GM18502 (cell line): ENCODE measurements at regions not wholly inside any gene's neighbourhood (a gene's known extent, or its start where the extent isn't known, plus 50 kb on each side); places are given as distances from the start of the nearest gene placed in this dataset.
A peak's percentile ranks its signal among the peaks of the same experiment; 100 is the strongest.

Source experiments
- ATAC-seq: cut with Tn5 transposase; IDR thresholded peaks from one replicate; pipeline ENCODE4 v1.9.1; 2021; ENCODE audit warnings: mild to moderate bottlenecking; ENCODE audit not compliant: unreplicated experiment, poor library complexity

DNA sequence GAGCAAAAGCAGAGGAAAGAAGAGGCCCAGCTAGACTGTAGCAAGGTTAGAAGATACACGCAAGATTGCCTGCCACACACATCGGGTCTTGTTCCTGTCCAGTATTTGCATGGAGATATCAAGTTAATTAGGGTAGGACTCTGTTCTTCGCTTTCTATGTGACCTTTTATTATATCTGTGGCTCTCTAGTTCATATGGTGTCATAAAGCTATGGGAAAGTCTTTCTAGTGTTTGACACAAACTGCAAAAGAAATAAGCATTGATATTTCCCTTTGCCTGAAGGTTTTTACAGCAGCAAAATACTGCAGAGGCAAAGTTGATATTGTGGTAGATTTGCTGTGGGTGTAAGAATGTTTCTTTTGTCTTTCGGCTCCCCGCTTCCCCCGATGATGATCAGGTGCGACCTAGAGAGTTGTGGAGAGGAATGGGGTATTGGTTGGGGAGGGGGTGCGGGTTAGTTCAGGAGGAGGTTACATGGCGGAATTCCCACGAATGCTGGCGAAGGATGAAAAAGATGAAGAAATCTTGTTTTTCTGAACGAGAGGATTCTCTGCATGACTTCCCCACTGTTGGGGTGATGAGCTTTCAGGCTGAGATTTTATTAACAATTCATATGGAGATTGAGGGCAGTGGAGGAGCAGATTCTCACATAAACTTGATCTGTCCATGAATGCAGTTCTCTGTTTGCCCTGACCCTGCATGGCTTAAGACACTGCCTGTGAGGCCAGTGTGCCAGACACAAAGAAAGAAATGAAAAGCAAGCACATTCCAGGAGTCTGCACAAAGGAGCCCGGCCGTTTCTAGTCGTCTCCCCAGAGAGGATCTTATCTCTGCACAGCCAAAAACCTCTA is 550.2 kb downstream of the USP25 start:
- no peak for ATAC-seq

DNA sequence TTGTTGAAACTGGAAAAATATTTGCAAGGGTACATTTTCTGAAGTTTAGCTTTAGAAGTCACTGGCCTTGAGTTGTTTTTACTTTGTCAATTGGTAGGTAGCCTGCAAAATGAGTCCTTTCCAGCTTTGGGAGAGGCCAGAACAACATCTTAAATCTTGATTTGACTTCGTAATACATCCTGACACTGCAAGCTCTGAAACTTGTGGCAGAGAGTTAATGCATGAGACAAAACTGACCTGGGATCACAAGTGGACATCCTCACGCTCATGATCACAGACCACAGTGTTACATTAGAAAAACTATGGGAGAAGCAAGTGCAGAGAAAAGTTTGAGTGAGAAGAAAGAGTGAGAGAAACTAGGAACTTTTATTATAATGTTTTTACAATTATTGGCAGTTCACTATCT is 550.9 kb downstream of the USP25 start:
- ATAC-seq: no peak

DNA sequence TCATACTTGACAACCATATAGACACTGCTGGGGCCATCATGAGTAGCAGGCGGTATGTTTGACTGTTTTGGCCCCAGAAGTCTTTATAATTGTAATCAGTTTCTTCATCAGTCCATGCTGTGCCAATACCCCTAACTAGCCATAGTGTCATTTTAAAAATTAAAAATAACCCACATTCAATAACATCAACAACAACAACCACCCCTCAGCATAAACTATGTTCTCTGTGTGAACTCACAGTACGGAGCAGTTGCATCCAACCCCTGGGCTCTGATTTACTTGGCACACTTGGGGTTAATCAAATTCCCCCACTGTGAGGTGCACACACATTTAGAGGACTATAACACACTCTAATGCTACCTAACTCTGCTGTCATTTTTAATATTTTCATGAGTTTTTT is 553.7 kb downstream of the USP25 start:
- ATAC-seq: no peak

DNA sequence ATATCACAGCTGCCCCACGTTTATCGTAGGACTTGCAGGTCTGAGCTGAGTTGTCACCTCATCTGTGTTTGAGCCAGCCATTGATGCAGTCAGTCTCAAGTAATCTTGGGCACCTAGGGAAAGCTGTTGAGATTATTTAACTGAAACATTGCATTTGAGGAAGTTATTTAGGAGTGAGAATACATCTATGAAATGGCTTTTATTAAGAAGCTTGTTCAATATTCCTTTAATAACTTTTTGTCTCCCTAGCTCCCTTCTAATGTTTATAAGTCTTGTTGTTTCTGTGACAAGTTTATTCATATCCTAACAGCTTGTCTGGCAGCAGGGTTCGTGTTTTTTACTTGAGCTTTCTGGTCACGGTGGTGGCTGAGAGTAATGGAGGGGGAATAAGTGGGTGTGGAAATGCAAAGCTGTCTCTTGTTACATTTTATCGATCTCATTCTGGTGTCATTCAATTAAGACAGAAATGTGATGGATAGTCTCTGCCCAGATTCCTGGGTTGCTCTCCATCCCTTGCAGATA is 555.9 kb downstream of the USP25 start:
- no peak for ATAC-seq

DNA sequence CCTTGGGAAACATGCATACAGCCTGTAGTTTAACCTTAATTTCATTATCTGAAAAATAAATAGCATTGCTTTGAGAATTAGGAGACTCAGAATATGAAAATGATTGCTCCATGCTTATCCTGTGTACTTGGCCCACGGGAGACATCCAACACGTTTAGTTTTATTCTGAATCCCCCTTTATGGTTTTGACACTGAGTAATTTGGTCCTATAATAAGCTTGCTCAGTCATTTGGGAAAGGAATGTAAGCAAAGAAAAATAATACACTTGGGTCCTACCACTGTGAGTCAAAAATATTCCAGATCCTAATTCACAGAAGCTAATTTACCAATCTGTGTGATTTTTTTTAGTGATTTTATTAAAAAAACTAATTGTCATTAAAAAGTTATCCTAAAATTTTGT is 557.3 kb downstream of the USP25 start:
- no peak for ATAC-seq

DNA sequence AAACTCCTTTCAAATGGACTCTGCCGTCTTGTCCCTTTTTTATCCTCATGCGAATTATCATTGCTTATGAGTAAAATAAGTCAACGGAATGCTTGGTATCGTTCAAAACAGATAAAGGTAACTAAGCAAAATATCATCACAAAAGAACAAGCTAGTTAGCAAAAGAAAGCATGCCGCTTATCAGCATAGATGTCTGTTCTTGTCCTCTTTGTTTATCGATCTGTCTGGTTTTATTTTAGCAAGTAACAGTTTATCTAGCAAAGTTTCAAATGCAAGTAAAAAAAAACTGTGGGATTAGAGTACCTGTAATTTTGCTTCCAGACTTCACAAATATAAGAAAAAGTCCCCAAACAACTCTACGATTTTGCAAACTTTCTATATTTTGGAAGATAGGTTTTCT is 561.5 kb downstream of the USP25 start:
- no peak for ATAC-seq

DNA sequence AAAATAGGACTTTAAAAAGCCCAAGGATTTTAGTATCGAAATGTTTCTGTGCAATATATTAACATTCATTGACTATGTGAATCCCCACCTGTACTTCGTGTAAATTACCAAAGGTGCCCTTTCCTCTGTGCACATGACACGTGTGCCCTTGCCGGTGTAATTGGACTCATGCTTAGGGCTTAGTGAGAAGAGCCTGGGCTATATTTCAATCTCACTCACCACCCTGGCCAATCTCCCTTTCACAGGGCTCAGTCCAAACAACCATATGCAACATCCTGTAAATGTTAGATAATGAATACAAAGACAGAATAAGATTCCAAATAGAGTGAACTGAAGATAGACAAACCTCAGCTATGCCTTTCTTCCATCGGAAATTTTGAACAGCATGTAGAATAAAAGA is 564.3 kb downstream of the USP25 start:
- ATAC-seq: no peak

DNA sequence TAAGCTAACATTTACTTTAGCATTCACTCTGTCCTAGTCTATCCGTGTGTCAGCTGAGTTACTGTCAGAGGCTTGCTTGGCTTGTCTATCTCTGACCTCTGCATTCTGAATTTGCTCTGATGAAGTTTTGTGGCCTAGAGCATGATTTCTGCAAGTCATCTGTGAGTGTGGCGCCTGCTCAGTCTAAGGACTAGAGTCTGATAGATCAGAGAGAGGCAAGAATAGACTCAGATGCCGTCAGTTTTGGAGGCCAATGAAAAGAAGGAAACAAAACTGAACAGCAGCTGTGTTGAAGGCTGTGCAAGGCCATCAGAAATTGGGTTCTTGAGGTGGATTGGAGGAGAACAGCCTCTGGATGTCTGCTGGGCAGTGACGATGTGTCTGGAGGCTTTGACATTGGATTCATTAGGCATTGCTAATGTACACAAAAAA is 573.1 kb downstream of the USP25 start:
- ATAC-seq: no peak

DNA sequence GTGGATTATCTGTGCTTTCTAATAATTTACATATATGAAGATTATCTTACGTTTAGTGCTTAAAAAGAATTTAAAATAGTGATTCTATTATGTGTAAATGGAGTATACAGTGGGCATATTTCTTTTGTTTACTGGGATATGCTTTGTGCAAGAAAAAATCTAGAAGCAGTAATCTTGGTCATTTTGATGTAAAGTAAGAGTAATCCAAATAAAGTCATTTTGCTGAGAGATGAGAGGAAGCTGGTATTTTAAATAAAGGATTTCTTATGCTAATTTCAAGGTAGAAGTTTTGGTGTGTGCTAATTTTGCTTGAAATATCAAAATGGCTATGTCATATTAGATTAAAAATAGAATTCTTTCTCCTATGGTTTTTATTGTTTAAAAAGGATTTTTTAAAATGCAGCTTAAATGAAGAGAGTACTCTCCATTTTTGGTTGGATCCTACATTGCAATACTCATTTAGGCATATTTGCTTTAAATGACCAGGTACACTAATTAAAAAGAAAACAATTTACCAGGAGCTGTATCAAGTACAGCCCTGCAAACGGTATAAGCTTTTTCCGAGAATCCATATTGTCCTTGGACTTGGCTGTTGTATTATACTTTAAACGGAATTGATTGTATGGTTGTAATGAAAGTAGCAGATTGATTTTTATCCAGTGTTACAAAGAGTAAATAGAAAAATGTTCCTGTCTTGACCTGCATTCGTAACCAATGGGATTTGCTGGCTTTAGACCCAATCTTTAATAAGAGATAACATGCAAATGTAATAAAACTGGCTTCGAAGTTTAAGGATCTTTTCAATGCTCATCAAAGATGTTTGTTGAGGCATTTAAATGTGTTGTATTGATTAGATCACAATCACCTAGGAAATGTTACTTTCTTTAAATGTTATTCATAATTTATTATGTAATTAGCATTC is 574.7 kb downstream of the USP25 start:
- no peak for ATAC-seq

DNA sequence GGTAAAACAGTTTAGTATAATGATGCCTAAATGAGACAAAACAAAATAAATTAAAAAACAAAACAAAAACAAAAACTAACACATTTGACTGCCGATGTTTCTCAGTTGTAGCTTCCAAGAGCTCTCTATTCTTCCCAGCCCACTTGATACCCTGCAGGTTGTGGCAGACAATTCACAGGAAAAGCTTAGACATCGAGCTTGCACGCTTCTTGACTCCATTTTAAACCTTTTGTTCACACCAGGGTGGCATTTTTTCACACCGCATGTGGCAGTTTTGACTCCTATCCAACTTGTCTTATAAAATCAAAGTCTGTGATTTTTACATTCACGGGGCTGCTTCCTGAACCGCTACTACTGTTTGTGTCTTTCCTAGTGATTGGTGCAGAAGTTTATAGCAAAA is 575.9 kb downstream of the USP25 start:
- ATAC-seq: no peak

DNA sequence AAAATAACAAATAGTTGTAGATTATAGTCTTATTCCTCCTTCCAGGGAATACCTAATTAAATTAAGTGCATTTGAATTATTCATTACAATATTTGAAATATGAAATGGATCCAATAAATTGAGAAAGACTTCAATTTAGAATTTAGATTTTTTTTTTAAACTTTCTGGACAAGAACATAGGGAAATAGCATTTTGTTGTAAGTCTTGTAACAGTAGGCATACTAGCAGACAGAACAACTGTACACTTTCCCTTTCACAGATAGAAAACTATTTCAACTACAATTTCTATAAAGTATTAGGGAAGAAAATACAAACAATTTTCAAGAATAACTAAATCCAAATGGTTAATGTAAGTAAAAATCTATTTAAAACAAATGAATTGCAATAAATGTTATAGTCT is 577.5 kb downstream of the USP25 start:
- no peak for ATAC-seq

DNA sequence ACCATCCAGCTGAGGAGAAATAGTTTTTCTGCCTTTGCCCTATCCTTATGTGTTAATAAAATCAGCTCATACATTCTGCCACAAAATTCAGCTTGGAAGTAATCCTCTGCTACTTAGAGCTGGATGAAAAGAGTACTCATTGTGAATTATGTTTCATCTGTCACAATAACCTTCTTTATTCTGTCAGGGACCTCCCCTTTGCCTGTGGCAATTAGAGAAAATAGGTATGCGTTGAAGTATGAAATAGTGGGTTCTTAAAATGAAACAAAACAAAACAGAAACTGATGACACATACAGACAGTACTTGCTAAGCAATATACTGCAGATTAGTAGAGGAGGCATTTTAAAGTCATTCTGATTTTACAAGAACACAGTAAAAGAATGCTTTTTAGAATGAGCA is 578.5 kb downstream of the USP25 start:
- peak; percentile 95 for ATAC-seq

DNA sequence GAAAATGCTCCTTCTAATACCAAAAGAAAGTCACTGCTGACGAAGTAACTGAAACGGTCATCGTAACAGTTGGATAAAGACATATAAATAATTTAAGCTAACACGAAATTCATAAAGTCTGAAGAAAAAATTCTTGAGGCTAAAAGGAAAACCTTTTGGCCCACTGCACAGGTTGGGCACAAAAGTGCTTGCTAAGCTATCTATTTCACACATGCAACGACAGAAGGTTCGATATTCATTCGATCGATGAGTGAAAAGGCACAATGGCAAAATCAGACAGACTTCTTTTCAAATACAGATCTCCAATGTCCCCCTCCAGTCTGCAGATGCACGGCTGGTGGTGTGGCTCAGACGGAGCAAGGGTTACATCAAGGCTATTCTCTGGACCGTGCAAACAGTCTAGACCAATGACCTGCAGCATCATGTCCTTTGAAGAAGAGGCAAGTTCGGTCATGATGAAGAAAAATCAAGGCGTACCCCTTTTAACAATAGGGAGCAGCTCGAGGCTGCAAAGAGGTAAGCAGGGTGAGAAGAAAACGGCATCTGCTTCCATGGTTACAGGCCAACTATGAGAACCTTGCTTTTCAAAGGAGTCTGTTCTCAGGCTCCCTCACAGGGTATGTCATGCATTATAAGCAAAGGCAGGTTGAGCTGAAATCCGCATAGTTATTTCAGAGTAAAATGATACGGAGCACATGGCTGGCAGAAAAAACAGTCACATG is 579.6 kb downstream of the USP25 start:
- ATAC-seq: no peak

DNA sequence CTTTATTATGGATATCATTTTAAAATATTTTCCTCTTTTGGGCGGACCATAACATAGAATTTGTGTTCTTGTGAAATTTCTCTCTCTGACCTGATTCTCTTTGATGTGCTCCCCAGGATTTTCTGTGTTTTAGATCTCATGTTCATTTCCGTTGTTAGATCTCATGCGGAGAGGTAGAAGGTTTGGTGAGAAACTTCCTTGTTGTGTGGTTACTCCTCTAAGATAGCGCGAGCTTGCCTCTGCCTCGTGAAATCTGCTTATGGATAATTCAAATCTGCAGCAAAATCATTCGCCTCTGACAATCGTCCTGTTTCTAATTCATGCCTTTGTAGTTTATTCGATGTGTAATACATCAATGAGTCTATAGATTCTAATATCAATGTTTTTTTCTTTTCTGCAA is 580.4 kb downstream of the USP25 start:
- no peak for ATAC-seq

DNA sequence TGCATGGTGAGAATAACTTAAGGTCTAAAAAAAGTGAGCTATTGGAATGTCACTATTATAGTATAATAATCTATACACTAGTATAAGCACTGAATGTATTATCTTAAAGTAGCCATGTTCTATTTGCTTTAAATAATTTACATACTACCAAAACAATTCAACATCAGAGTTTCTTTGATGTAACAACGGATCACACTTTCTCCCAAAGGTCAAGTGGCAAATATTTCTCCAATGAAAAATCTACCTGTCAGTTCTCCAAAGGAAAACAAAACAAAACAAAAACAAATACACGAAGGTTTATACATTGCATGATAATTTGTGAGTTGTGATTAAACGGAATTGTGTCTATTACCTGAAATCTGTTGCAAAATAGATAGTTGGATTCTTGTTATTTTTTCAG is 581.4 kb downstream of the USP25 start:
- ATAC-seq: no peak

DNA sequence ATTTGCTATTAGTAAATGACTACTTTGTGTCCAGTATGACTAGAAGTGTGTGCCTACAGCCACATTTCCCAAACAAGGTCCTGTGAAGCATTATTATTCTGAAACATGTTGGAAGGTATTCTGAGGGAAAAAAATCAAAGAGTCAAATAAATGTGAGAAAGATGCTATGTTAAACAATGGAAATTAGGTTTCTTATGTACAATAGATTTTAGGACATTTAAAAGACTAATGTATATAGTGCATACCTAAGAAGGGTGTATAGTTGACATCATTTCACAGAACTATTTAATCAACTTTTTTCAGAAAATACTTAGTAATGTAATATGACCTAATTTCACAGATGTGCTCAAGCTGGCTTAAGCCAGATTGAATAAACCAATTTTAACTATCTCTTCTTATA is 582.5 kb downstream of the USP25 start:
- ATAC-seq: no peak

DNA sequence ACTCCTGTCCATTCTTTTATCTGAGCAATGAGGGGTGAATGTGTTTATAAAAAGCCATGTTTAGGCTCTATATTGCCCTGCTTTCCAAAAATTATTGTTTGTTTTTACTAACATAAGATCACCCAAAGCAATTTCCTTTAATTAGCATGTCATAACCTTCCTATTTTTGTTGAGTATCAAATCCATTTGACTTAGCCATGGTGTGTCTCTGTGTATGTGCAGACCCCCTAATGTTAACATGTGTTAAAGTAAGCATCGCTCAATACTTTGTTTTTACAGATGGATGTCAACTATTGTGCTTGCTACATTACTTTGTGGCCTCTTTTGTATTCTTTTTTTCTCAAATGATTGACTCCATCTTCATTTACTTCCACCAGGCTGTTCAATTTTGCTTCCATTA is 585.4 kb downstream of the USP25 start:
- no peak for ATAC-seq

DNA sequence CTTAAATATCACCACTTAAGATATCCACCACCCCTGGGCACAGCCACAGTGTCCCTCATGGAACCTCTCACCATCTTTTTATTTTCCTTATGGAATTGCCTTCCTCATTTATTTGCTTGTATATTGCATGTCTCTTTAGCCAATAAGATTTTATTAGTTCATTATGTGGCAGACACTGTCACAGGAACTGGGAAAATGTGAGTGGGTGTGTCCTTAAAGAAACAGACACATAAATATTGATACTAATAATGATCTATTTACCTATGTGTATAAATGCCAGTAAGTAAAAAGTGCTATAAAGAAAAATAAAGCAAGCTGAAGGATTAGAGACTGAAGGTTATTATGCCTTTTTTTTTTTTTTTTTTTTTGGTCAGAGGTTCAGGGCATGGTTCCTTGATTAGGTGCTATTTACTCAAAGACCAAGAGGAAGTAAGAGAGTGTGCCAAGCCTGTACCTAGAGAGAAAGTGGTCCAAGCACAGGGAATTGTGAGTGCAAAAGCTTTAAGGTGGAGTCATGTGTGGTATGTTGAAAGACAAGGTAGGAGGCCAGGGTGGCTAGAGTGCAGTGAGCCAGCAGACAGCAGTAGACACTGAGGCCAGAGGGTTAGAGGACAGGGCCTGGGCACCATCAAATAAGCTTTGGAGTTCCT is 589.0 kb downstream of the USP25 start:
- ATAC-seq: no peak

DNA sequence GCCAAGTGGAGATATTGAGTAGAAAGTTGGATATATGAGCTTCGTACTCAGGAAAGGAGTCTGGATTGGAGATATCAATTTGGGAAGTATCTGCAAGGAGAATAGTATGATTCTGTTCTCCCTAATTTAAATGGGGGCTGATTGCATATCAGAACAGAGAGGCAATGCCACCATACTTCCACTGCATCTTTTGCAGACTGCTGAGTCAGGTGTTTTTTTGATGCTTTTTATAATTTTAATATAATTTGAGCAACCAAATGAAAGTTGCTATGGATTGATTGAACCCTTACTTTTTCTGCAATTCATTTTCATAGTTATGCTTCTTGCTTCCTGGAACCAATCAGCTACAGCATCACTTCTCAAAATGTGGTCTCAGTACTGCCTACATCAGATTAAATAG is 590.3 kb downstream of the USP25 start:
- no peak for ATAC-seq

DNA sequence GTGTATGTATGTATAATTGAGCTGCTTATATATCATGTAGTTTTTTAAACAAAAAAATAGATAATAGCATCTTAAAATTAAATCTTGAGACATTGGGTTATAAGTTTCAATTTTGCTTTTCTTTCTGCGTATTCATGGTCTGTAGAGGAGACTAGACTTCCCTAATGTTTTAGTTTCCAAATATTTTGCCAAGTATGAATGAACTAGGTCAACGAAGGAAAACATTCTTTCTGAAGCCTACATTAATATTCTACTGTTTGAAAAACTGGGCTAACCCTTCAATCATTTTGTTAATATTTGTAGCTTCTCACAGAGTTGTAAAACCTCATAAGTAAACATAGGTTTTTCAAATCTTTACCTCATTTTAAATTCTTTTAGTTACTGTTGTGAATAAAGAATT is 592.7 kb downstream of the USP25 start:
- no peak for ATAC-seq
